ENCODE measurements at regions not wholly inside any gene's neighbourhood (a gene's known extent, or its start where the extent isn't known, plus 50 kb on each side); places are given as distances from the start of the nearest gene placed in this dataset.

DNA sequence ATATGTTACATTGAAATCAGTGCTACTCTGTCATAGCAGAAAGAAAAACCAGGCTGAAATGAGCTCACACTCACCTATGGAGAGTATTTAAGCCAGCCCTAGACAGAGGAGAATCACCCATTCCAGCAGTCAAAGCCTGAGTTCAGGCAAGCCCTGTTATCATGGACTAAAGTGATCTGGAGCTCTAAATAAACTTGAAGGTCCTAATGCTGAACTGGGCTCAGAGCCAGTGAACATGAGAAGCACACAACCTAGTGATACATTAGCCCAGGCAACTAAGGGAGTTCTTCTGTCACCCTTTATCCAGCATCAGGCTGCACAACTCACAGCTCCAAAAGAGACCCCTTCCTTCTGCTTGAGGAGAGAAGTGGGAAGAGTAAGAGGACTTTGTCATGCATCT, 425.0 kb downstream of the COL12A1 start:
- CTCF ChIA-PET = interaction anchor here (0.6 kb wide), 1 partner anchor 33 kb away, joined by 3 read pairs; no protein-coding TSS in a partner anchor
- intact Hi-C loops (cut with micrococcal nuclease) = no loop called here
- Mint-ChIP-seq H3K4me1 (ENCODE audit: insufficient read depth, unreplicated experiment) (no peaks in the 10 kb centered on the region), H3K27ac (ENCODE audit: low read depth, unreplicated experiment) (no peak overlapping the region), H3K36me3 (ENCODE audit: insufficient read depth, unreplicated experiment) (no peaks in the 10 kb centered on the region), H3K27me3 (ENCODE audit: insufficient read depth, unreplicated experiment) (no peaks in the 10 kb centered on the region), H3K4me3 (ENCODE audit: unreplicated experiment) (no peak overlapping the region), H3K9me3 (ENCODE audit: unreplicated experiment) (peaks cover 11% of the 10 kb centered on the region)
- DNase-seq (ENCODE audit: unreplicated experiment) = no peak
- POLR2A ChIA-PET = interaction anchor here (0.6 kb wide), 1 partner anchor 31 kb away, joined by 3 read pairs; no protein-coding TSS in a partner anchor
- BruUV-seq (replicated peaks) = no TSS peak
- TF ChIP-seq, protein P1, sequence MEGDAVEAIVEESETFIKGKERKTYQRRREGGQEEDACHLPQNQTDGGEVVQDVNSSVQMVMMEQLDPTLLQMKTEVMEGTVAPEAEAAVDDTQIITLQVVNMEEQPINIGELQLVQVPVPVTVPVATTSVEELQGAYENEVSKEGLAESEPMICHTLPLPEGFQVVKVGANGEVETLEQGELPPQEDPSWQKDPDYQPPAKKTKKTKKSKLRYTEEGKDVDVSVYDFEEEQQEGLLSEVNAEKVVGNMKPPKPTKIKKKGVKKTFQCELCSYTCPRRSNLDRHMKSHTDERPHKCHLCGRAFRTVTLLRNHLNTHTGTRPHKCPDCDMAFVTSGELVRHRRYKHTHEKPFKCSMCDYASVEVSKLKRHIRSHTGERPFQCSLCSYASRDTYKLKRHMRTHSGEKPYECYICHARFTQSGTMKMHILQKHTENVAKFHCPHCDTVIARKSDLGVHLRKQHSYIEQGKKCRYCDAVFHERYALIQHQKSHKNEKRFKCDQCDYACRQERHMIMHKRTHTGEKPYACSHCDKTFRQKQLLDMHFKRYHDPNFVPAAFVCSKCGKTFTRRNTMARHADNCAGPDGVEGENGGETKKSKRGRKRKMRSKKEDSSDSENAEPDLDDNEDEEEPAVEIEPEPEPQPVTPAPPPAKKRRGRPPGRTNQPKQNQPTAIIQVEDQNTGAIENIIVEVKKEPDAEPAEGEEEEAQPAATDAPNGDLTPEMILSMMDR (IDR thresholded peaks at IDR 0.05; ENCODE audit: unreplicated experiment) = no peak

DNA sequence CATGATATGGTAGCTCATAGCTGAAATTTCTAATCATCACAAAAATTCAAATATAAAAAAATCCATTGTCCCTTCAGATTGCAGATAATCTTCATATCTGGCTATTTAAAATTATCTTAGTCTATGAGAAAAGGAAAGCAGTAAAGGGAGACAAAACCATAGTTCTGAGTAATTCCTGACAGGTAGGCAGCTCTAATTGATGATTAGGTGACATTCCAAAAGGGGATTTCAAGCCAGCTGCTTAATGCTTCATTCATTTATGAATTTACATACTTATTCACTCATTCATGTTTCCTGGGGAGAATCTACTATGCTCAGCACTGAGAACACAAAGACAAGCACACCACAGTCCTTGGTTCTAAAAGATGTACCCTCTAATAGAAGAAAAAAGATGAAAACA, 437.1 kb downstream of the COL12A1 start:
- Mint-ChIP-seq H3K36me3 (ENCODE audit: insufficient read depth, unreplicated experiment) (peaks cover 5% of the 10 kb centered on the region), H3K9me3 (ENCODE audit: unreplicated experiment) (no peaks in the 10 kb centered on the region), H3K4me3 (ENCODE audit: unreplicated experiment) (no peak overlapping the region), H3K27me3 (ENCODE audit: insufficient read depth, unreplicated experiment) (no peaks in the 10 kb centered on the region), H3K27ac (ENCODE audit: low read depth, unreplicated experiment) (peak overlapping the region; percentile 8), H3K4me1 (ENCODE audit: insufficient read depth, unreplicated experiment) (peaks cover 5% of the 10 kb centered on the region)
- TF ChIP-seq, protein P1 (IDR thresholded peaks at IDR 0.05; ENCODE audit: unreplicated experiment) = no peak
- ChIA-PET POLR2A (interaction anchor here (1.3 kb wide), 1 partner anchor 17 kb away, joined by 3 read pairs; no protein-coding TSS in a partner anchor), CTCF (interaction anchor here (1.5 kb wide), 1 partner anchor 434 kb away, joined by 3 read pairs; no protein-coding TSS in a partner anchor)
- no TSS peak for BruUV-seq (replicated peaks)
- no peak for DNase-seq (ENCODE audit: unreplicated experiment)
- intact Hi-C loops (cut with micrococcal nuclease) = no loop called here

DNA sequence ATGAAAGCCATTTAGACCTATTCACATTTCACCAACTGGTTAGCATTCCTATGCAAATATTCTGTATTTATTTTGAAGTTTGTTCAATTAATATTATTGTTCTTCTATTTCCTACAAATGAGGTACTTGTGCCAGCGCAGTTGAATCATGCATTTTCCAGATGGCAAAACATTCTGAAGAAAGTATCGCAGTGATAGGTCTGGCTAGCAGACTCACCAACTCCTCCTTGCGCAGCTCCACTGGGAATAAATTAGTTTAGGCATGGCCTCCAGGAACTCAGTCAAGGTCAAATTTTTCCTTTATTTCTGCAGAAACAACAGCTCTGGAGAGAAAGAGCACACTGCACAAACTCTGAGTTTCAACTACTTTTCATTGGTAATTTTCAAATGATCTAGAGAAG, 437.7 kb downstream of the COL12A1 start:
- Mint-ChIP-seq H3K36me3 (ENCODE audit: insufficient read depth, unreplicated experiment) (peaks cover 5% of the 10 kb centered on the region), H3K4me1 (ENCODE audit: insufficient read depth, unreplicated experiment) (peaks cover 5% of the 10 kb centered on the region), H3K4me3 (ENCODE audit: unreplicated experiment) (no peak overlapping the region), H3K27ac (ENCODE audit: low read depth, unreplicated experiment) (no peak overlapping the region), H3K9me3 (ENCODE audit: unreplicated experiment) (no peaks in the 10 kb centered on the region), H3K27me3 (ENCODE audit: insufficient read depth, unreplicated experiment) (no peaks in the 10 kb centered on the region)
- ChIA-PET CTCF (interaction anchor here (1.5 kb wide), 1 partner anchor 435 kb away, joined by 3 read pairs; no protein-coding TSS in a partner anchor), POLR2A (interaction anchor here (0.6 kb wide), 1 partner anchor 437 kb away, joined by 3 read pairs; no protein-coding TSS in a partner anchor)
- TF ChIP-seq, protein P1 (IDR thresholded peaks at IDR 0.05; ENCODE audit: unreplicated experiment) = no peak
- intact Hi-C loops (cut with micrococcal nuclease) = no loop called here
- no peak for DNase-seq (ENCODE audit: unreplicated experiment)
- no TSS peak for BruUV-seq (replicated peaks)

DNA sequence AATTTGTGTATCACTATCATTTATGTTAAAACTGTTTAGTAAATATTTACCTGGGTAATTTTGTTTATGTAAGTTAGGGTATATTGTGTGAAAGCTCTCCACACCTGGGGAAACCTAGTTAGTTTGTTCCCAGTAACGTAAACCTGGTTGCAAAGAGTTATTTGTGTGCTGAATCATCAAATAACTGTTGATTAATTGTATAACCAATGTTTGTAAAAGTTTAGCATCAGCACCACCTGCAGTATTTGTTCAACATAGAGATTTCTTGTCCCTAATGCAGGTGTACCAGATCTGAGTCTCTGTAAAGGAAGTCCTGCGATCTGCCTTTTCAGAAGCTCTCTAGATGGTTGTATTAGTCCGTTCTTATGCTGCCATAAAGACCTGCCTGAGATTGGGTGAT, 440.4 kb downstream of the COL12A1 start:
- Mint-ChIP-seq H3K27me3 (ENCODE audit: insufficient read depth, unreplicated experiment) (no peaks in the 10 kb centered on the region), H3K36me3 (ENCODE audit: insufficient read depth, unreplicated experiment) (peaks cover 5% of the 10 kb centered on the region), H3K4me3 (ENCODE audit: unreplicated experiment) (no peak overlapping the region), H3K4me1 (ENCODE audit: insufficient read depth, unreplicated experiment) (peaks cover 5% of the 10 kb centered on the region), H3K9me3 (ENCODE audit: unreplicated experiment) (no peaks in the 10 kb centered on the region), H3K27ac (ENCODE audit: low read depth, unreplicated experiment) (no peak overlapping the region)
- DNase-seq (ENCODE audit: unreplicated experiment) = no peak
- CTCF ChIA-PET = interaction anchor here (0.5 to 1.4 kb wide), 5 partner anchors 21 to 356 kb away, joined by 3 to 9 read pairs (median 3); no protein-coding TSS in a partner anchor
- POLR2A ChIA-PET = interaction anchor here (1.0 kb wide), 1 partner anchor 18 kb away, joined by 3 read pairs; no protein-coding TSS in a partner anchor
- no TSS peak for BruUV-seq (replicated peaks)
- TF ChIP-seq, protein P1 (IDR thresholded peaks at IDR 0.05; ENCODE audit: unreplicated experiment) = no peak
- intact Hi-C loops (cut with micrococcal nuclease) = no loop called here
